ENCODE measurements at regions not wholly inside any gene's neighbourhood (a gene's known extent, or its start where the extent isn't known, plus 50 kb on each side); places are given as distances from the start of the nearest gene placed in this dataset.

DNA sequence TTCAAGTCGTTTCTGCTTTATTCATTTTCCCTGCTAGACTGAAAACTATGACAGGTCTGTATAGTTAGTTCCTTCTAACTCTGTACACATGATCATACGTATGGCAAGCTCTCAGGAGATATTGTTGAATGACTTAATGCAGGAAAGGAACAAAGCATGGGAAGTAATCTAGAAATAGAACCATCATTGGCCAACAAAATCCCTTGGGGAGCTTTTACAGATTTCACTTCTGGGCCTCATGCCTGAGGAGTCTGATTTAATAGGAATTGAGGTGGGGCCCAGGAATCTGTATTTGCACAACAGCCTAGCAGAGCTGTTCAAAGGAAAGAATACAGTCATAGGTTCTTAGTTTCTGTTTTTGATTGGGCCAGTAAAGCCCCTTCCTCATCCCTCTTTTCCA is 229.2 kb downstream of the MAP2K6 start:
- Histone ChIP-seq H3K27ac (no peak overlapping the region), H3K4me3 (no peak overlapping the region), H3K9me3 (no peaks in the 10 kb centered on the region), H3K4me1 (no peaks in the 10 kb centered on the region), H3K36me3 (no peaks in the 10 kb centered on the region), H3K27me3 (no peaks in the 10 kb centered on the region)
- intact Hi-C loops (cut with DNase I), result no loop called here
- no peak for ATAC-seq
- TF ChIP-seq CTCF (IDR thresholded peaks at IDR 0.05), result no peak
- DNase-seq, result no peak
- WGBS, 2 donors, result 60 to 64% methylated on average over 2 of the region's 2 CpGs
- no peak for FAIRE-seq

- intact Hi-C loops (cut with DNase I), result no loop called here
- no peak for FAIRE-seq
- no peak for TF ChIP-seq CTCF (IDR thresholded peaks at IDR 0.05)
- H3K4me3 ChIP-seq, result no peak overlapping the region
- no peak for ATAC-seq
- H3K9me3 ChIP-seq, result no peaks in the 10 kb centered on the region
- no peak overlapping the region for H3K27ac ChIP-seq
- H3K4me1 ChIP-seq, result no peaks in the 10 kb centered on the region
- WGBS, 2 donors, result 64 to 79% methylated on average over 3 of the region's 3 CpGs
- H3K36me3 ChIP-seq, result no peaks in the 10 kb centered on the region
- no peak for DNase-seq
- no peaks in the 10 kb centered on the region for H3K27me3 ChIP-seq
Observed at GRCh38 chr17:69646729-69647128, 232.2 kb downstream of the MAP2K6 start.

GRCh38 chr17:69650881-69651280 is 236.4 kb downstream of the MAP2K6 start:
- intact Hi-C loops (cut with DNase I), result no loop called here
- ATAC-seq (no peak), FAIRE-seq (no peak), DNase-seq (no peak)
- Histone ChIP-seq H3K4me3 (no peak overlapping the region), H3K9me3 (no peaks in the 10 kb centered on the region), H3K27me3 (no peaks in the 10 kb centered on the region), H3K4me1 (no peaks in the 10 kb centered on the region), H3K36me3 (no peaks in the 10 kb centered on the region), H3K27ac (no peak overlapping the region)
- no peak for TF ChIP-seq CTCF (IDR thresholded peaks at IDR 0.05)
- 35 to 36% methylated on average over 5 of the region's 5 CpGs for WGBS, 2 donors

- Histone ChIP-seq H3K27me3 (no peaks in the 10 kb centered on the region), H3K9me3 (no peaks in the 10 kb centered on the region), H3K4me3 (no peak overlapping the region), H3K27ac (no peak overlapping the region), H3K36me3 (no peaks in the 10 kb centered on the region), H3K4me1 (no peaks in the 10 kb centered on the region)
- no peak for TF ChIP-seq CTCF (IDR thresholded peaks at IDR 0.05)
- DNase-seq, result no peak
- 55 to 58% methylated on average over 2 of the region's 2 CpGs for WGBS, 2 donors
- no peak for FAIRE-seq
- intact Hi-C loops (cut with DNase I), result no loop called here
- ATAC-seq, result no peak
Observed at GRCh38 chr17:69651921-69652320, 237.4 kb downstream of the MAP2K6 start.

DNA sequence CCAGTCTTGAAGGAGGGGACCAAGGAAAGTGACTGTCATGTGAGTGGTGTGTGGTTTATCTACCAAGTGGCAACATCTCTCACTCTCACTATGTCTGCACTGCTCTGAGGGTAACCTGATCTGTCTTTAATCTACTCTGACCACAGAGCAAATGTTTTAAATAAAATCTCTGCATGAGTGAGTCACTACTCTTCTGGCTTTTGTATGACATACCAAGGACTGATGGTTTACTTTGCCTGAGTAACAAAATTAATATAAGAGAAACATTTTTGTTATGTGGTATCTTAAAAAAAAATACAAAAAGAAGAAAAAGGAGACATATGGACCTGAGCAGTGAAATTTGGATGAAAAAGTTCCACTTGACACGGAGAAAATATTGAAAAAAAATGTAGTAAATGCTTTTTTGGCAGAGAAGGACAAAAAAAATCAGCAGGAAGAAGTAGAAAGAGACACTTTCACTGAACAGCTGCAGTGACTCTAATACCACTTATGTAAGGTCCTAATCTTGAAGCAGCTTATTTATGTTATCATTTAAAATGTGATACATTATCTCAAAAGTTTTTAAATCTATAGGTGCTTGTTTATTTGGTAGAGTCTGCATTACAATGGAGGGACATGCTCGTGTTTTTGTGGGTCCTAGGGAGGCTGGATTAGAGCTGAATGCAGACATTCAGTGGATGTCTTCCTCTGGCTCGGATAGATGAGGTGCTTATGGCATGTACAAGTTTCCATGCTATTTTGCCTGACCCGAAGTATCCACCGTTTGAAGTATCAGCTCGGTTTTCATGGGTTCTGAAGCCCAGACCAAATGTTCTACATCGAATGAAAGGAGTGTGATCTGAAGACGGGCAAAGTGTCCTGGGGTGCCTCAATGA is 240.7 kb downstream of the MAP2K6 start:
- 63 to 81% methylated on average over 8 of the region's 8 CpGs for WGBS, 2 donors
- Histone ChIP-seq H3K9me3 (no peaks in the 10 kb centered on the region), H3K36me3 (no peaks in the 10 kb centered on the region), H3K4me3 (no peak overlapping the region), H3K4me1 (no peaks in the 10 kb centered on the region), H3K27me3 (no peaks in the 10 kb centered on the region), H3K27ac (no peak overlapping the region)
- ATAC-seq (peak in 1 of 4 donors; percentile 43), FAIRE-seq (no peak), DNase-seq (no peak)
- intact Hi-C loops (cut with DNase I), result no loop called here
- no peak for TF ChIP-seq CTCF (IDR thresholded peaks at IDR 0.05)
